Activated CD4-positive, alpha-beta T cell treated with anti-CD3 and anti-CD28 coated beads, Interleukin-2, amount 50 U/mL, for 16 hours (primary cell): ENCODE measurements at regions not wholly inside any gene's neighbourhood (a gene's known extent, or its start where the extent isn't known, plus 50 kb on each side); places are given as distances from the start of the nearest gene placed in this dataset.
"Not testable (repeated sequence)": the region's sequence is repeated elsewhere in the genome, so short reads cannot be mapped to it uniquely, and the experiment has no call there.

Experiments used
- DNase-seq: peaks from one replicate; pipeline ENCODE4 v3.0.0-alpha.2; 2020

GRCh38 chr5:155514105-155514563, 500.6 kb downstream of the KIF4B start:
- no peak for DNase-seq

DNA sequence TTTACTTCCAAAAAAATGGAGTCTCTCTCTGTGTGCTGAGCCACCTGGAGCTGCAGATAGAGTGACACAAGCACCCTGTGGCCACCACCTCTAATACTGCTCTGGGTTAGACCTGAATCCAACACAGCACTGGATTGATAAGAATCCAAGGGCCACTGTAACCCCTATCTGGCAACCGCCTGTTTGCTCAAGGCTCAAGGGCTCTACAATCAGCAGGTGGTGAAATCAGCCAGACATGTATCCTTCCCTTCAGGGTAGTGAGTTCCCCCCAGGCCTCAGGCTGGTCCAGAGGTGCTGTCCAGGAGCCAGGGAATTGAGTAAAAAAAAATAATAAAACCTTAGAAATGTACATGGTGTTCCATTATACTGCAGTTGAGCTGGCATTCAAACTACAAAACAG, 509.0 kb downstream of the KIF4B start:
- no peak for DNase-seq

GRCh38 chr5:155529362-155529761, 515.8 kb downstream of the KIF4B start:
- no peak for DNase-seq

DNA sequence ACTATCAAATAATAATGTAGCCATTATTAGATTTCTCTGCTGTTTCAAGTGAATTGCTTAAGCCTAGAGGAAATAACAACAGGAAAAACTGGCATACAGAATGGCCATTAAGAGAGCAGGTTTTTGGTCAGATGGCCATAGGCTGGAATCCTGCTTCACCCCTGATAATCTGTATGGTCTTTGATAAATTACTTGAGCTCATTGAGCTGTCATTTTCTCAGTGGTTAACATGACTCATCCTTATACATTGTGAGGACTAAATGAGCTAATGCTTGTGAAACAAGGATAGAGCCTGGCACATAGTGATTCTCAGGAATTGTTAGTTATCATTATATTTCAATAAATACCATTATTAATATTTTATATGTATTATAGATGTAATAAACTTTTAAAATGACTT, 516.5 kb downstream of the KIF4B start:
- DNase-seq: no peak

GRCh38 chr5:155532621-155533311, 519.2 kb downstream of the KIF4B start:
- DNase-seq: no peak

DNA sequence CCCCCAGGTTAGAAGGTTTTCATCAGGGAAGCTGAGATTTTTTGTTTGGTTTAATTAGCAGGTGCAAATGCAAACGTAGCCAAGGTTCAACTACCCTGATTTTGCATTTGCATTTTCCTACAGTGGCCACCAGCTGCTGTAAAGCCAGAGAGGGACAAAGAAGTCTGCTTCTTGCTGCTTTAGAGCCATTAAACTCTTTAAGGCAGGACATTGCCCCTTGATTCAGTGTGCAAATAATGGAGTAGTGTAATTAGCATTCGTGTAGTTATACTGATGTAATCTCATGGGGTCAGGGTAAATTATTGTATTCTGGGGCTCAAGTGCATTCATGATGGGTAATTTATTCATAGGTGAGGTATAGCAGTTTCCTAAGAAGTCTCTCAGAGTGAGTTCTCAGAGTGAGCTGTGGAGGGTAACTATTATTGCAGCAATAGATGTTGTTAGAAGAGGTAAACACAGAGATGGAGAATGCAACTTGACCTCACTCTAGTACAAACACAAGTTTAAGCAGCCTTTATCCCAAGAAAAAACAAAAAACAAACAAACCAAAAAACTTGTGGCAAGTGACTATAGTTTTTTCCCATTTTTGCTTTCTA, 526.5 kb downstream of the KIF4B start:
- DNase-seq: no peak

DNA sequence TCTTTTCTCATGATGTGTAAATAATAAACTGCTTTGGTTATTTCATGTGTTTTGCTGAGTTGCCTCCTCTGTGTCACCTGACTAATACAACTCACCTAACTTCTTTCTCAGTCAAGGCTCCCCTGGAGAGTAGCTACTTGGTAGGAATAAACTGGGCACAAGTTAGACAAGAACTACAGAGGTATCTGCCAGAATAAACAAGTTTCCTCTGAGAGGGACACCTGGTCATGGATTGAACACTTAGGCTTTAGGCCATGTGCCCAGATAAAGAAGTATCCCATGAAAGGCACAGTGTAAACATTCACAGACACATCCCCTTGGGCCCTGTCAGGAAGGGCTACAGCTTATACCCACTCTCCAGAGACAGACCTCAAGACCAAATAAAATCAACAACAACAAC, 532.5 kb downstream of the KIF4B start:
- DNase-seq: no peak

- DNase-seq: no peak
Observed at GRCh38 chr5:155554500-155554899, 540.9 kb downstream of the KIF4B start.

DNA sequence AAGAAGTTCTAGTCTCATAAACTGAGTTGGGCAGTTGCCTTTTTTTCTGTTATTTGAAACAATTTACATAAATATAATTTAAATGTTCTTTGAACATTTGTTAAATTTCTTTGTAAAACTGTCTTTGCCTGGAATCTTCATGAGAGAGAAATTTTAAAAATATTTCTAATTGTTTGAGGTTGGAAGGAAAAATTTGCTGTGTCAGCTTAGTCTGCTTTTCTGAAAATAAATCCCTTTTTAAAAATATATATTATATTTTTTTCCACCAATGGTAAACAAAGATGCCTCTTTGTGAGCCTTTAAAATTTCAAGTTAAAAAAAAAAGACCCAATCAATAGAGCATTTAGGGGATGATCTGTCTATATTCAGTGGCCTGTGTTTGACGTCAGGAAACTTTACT, 542.7 kb downstream of the KIF4B start:
- no peak for DNase-seq

GRCh38 chr5:155556700-155557099, 543.1 kb downstream of the KIF4B start:
- DNase-seq: no peak

GRCh38 chr5:155562158-155562557, 548.6 kb downstream of the KIF4B start:
- DNase-seq: no peak

DNA sequence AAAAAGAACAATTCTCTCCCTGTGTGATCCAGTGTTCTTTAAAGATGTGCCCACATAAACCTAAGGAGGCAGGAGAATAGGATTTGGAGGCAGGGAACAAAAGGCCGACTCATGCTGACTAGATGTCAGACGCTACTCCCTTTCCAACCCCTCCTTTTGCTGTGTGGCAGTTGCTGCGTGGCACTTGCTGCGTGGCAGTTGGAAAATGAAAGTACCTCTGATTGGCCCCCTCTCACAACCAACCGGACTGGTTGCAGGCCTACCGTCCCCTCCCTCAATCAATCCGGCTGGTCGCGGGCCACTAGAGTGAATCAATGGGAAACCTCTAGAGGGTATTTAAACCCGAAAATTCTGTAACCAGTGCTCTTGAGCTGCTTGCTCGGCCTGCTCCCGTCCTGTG, 551.0 kb downstream of the KIF4B start:
- DNase-seq: no peak

- DNase-seq: no peak
Observed at GRCh38 chr5:155575861-155576260, 562.3 kb downstream of the KIF4B start.

- DNase-seq: not testable (repeated sequence)
Observed at GRCh38 chr5:155586808-155587207, 573.3 kb downstream of the KIF4B start.

- DNase-seq: no peak
Observed at GRCh38 chr5:155587458-155587857, 573.9 kb downstream of the KIF4B start.

- no peak for DNase-seq
Observed at GRCh38 chr5:155591273-155591672, 577.7 kb downstream of the KIF4B start.

- DNase-seq: no peak
Observed at GRCh38 chr5:155594270-155594669, 580.7 kb downstream of the KIF4B start.

- no peak for DNase-seq
Observed at GRCh38 chr5:155595791-155596190, 582.2 kb downstream of the KIF4B start.

GRCh38 chr5:155598552-155598951, 585.0 kb downstream of the KIF4B start:
- no peak for DNase-seq

DNA sequence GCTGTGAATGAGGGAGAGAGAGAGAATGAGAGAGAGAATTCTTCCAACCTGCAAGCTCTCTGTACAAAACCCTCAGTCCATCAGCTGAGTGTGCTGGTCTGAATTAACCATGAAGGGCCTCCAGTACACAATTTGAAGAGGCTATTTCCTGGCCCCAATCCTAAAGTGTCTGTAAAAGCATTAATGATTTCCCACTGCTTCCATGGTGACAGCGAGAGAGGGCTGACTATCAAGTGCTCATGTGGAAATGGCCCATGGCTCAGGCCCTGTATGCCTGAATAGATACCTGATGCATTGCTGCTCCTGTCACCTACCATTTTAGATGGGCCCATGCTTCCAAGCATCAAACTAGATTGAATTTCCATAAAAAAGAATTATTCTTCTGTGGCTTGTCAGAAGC, 592.4 kb downstream of the KIF4B start:
- DNase-seq: no peak

DNA sequence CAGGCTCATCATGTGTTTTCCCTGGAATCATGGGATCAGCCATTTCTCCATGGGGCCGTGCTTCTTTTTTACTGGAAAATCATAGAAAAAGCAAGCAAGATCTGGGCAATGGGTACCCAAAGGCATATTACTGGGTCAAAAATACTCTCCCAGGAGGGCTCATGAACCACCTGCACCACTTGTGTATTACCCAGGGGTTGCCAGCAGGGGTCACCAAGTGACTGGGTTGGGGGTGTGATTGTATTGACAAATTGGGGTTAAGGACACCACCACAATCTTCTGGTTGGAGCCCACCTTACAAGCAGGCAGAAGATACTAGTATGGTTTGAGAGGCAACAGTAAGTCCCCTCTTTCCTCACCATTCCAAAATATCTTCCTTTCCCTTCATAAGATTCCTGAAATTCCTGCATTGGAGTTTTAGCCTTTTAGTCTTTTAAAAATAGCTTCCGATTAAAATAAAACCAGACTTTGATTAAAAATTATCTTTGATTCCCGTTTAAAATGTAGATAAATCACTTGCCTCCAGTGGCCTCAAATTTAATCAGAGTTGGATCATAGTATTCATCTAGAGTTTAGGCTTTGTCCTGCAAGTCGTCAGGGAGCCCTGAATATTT, 603.3 kb downstream of the KIF4B start:
- peak; percentile 49 for DNase-seq

GRCh38 chr5:155619688-155620087, 606.1 kb downstream of the KIF4B start:
- DNase-seq: no peak

GRCh38 chr5:155620821-155621410, 607.4 kb downstream of the KIF4B start:
- DNase-seq: no peak
